Panc1 (cell line): ENCODE measurements at regions not wholly inside any gene's neighbourhood (a gene's known extent, or its start where the extent isn't known, plus 50 kb on each side); places are given as distances from the start of the nearest gene placed in this dataset.

Experiments used
- ATAC-seq: fragments of 200-7000 bp; cut with Tn5 transposase; 2 replicates; pipeline ENCODE4 v1.9.1; 2020; ENCODE audit warnings: mild to moderate bottlenecking, moderate library complexity
- BruUV-seq: library from RNA; stranded (reverse); fragments of 400-500 nt; replicated peaks from 2 replicates; lab custom pipeline; 2021; lab: Mats Ljungman, UMichigan
- CTCF ChIA-PET: fragments of 300-600 bp; sonication (Branson Sonifier 250); formaldehyde crosslinking; loops from one replicate; lab custom pipeline; 2022; ENCODE audit warnings: antibody characterized with exemption; lab: Charles Lee
- POLR2A ChIA-PET: fragments of 300-600 bp; sonication (Branson Sonifier 250); formaldehyde crosslinking; loops from one replicate; lab custom pipeline; 2022; ENCODE audit warnings: antibody characterized with exemption; lab: Charles Lee
- DNase-seq: peaks from one replicate; pipeline ENCODE4 v3.0.0-alpha.2; 2010; ENCODE audit warnings: low read depth, low spot score
- H3K27ac ChIP-seq: 2 replicates; pipeline ENCODE4 v1.5.1; 2011; ENCODE audit warnings: mild to moderate bottlenecking, low read length, inconsistent platforms
- H3K27me3 ChIP-seq: fragments of 200-500 bp; sonication (Bioruptor generic); 2 replicates; pipeline ENCODE4 v1.6.0; 2014; ENCODE audit warnings: low read length, inconsistent platforms; ENCODE audit not compliant: control insufficient read depth, insufficient read depth
- H3K36me3 ChIP-seq: fragments of 200-500 bp; sonication (Bioruptor generic); 2 replicates; pipeline ENCODE4 v1.5.1; 2014; ENCODE audit warnings: inconsistent platforms, mild to moderate bottlenecking, low read length, moderate library complexity; ENCODE audit not compliant: control insufficient read depth, insufficient read depth
- H3K4me1 ChIP-seq: 2 replicates; pipeline ENCODE4 v1.5.1; 2011; ENCODE audit warnings: inconsistent platforms, mild to moderate bottlenecking, low read length, moderate library complexity; ENCODE audit not compliant: control insufficient read depth, insufficient read depth
- H3K4me3 ChIP-seq, 2 experiments: 2 replicates each; pipeline ENCODE4 v1.5.1; 2011 to 2012; ENCODE audit warnings: low read depth in 2 of 2, low read length in 2 of 2, mild to moderate bottlenecking in 2 of 2, inconsistent platforms in 1 of 2, moderate library complexity in 1 of 2
- H3K9me3 ChIP-seq: fragments of 200-500 bp; sonication (Bioruptor generic); 2 replicates; pipeline ENCODE4 v1.5.1; 2014; ENCODE audit warnings: low read depth, mild to moderate bottlenecking, inconsistent platforms, low read length, moderate library complexity; ENCODE audit not compliant: control insufficient read depth, insufficient read depth
- POLR2AphosphoS5 ChIP-seq: IDR thresholded peaks from 2 replicates; pipeline ENCODE4 v1.6.1; 2012; ENCODE audit warnings: mild to moderate bottlenecking, low read depth, low read length, moderate library complexity
- SIN3A ChIP-seq: IDR thresholded peaks from 2 replicates; pipeline ENCODE4 v1.6.1; 2012; ENCODE audit warnings: low read depth, mild to moderate bottlenecking, low read length, moderate library complexity, borderline replicate concordance; ENCODE audit not compliant: insufficient read depth
- TCF7L2 ChIP-seq: IDR thresholded peaks from 2 replicates; pipeline ENCODE4 v1.6.1; 2011; ENCODE audit warnings: mild to moderate bottlenecking, low read depth, low read length, inconsistent platforms
- in situ Hi-C: cut with HindIII; loops from 2 replicates; pipeline ENCODE4 v1.10.0; 2016; ENCODE audit warnings: low sequenced_read_pairs, low pct_unique_long_range_greater_than_20kb
- intact Hi-C: fragments of 100-400 bp; cut with micrococcal nuclease; formaldehyde crosslinking; loops from one replicate; pipeline ENCODE4 v1.10.0; 2022; ENCODE audit not compliant: unreplicated experiment
- TF ChIP-seq, protein P1 (sequence below), 2 experiments: IDR thresholded peaks; 2 replicates each; pipeline ENCODE4 v1.6.1; 2011 to 2012; ENCODE audit warnings: low read depth in 2 of 2, control low read depth in 1 of 2, low read length in 1 of 2, mild to moderate bottlenecking in 1 of 2, moderate library complexity in 1 of 2; ENCODE audit not compliant: insufficient read depth in 1 of 2
- TF ChIP-seq, protein P2 (sequence below): fragments of 450-650 bp; IDR thresholded peaks from 2 replicates; pipeline ENCODE4 v1.5.1; 2017; ENCODE audit warnings: mild to moderate bottlenecking

DNA sequence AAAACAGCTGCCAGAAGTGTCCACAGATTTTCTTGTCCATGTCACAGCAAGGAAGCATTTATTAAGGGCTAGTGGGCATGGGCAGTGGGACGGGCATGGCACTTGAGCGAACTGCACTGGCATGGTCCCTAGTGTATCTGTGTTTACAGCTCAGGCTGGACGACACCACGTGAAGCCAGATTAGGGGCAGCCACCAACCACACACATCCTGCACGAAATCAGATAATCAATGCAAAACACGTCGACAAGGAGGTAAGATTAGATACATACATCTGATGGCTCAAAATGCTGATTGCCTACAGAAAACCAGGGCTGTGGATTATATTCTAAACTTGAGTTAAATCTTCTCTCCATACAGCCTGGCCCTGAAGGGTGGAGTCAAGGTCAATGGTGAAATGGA, 103.8 kb upstream of the ATP6AP2 start:
- H3K36me3 ChIP-seq, result no peaks in the 10 kb centered on the region
- no peak overlapping the region for H3K27ac ChIP-seq
- H3K4me1 ChIP-seq, result no peaks in the 10 kb centered on the region
- ChIA-PET CTCF (no interaction called here), POLR2A (no interaction called here)
- ATAC-seq (no peak), DNase-seq (no peak)
- TF ChIP-seq, protein P1, sequence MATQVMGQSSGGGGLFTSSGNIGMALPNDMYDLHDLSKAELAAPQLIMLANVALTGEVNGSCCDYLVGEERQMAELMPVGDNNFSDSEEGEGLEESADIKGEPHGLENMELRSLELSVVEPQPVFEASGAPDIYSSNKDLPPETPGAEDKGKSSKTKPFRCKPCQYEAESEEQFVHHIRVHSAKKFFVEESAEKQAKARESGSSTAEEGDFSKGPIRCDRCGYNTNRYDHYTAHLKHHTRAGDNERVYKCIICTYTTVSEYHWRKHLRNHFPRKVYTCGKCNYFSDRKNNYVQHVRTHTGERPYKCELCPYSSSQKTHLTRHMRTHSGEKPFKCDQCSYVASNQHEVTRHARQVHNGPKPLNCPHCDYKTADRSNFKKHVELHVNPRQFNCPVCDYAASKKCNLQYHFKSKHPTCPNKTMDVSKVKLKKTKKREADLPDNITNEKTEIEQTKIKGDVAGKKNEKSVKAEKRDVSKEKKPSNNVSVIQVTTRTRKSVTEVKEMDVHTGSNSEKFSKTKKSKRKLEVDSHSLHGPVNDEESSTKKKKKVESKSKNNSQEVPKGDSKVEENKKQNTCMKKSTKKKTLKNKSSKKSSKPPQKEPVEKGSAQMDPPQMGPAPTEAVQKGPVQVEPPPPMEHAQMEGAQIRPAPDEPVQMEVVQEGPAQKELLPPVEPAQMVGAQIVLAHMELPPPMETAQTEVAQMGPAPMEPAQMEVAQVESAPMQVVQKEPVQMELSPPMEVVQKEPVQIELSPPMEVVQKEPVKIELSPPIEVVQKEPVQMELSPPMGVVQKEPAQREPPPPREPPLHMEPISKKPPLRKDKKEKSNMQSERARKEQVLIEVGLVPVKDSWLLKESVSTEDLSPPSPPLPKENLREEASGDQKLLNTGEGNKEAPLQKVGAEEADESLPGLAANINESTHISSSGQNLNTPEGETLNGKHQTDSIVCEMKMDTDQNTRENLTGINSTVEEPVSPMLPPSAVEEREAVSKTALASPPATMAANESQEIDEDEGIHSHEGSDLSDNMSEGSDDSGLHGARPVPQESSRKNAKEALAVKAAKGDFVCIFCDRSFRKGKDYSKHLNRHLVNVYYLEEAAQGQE (IDR thresholded peaks at IDR 0.05; ENCODE audit: insufficient read depth in 1 of 2, low read depth in 2 of 2, low read length in 1 of 2), result no peak
- TF ChIP-seq TCF7L2 (no peak), POLR2AphosphoS5 (no peak), SIN3A (no peak)
- TF ChIP-seq, protein P2, sequence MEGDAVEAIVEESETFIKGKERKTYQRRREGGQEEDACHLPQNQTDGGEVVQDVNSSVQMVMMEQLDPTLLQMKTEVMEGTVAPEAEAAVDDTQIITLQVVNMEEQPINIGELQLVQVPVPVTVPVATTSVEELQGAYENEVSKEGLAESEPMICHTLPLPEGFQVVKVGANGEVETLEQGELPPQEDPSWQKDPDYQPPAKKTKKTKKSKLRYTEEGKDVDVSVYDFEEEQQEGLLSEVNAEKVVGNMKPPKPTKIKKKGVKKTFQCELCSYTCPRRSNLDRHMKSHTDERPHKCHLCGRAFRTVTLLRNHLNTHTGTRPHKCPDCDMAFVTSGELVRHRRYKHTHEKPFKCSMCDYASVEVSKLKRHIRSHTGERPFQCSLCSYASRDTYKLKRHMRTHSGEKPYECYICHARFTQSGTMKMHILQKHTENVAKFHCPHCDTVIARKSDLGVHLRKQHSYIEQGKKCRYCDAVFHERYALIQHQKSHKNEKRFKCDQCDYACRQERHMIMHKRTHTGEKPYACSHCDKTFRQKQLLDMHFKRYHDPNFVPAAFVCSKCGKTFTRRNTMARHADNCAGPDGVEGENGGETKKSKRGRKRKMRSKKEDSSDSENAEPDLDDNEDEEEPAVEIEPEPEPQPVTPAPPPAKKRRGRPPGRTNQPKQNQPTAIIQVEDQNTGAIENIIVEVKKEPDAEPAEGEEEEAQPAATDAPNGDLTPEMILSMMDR, result no peak
- no peaks in the 10 kb centered on the region for H3K27me3 ChIP-seq
- H3K9me3 ChIP-seq, result no peaks in the 10 kb centered on the region
- intact Hi-C loops, result no loop called here
- H3K4me3 ChIP-seq, result no peak overlapping the region
- BruUV-seq, result no TSS peak
- in situ Hi-C loops, result no loop called here

DNA sequence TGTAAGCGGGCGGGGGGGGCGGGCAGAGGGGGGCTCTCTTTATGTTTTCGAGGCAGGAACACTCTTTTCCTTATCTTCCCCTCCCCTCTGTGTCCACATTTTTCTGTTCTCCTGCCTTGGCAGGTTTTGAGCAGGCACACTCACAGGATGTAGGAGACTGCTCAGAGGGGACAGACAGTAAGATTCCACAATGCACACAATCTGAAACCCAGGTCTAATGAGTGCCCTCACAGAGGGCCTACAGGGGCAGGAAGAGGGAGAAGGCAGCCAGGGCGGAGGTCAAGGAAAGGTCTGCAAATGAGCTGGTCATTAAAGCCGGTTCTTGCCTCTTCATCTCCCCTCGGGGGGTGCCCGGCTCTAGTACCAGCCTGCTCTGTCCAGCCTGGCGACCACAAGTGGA, 106.1 kb upstream of the ATP6AP2 start:
- ATAC-seq, result no peak
- no TSS peak for BruUV-seq

More for the DNA sequence above, 106.1 kb upstream of the ATP6AP2 start:
- POLR2A ChIA-PET, result no interaction called here
- in situ Hi-C loops, result no loop called here
- Histone ChIP-seq H3K4me3 (no peak overlapping the region), H3K9me3 (no peaks in the 10 kb centered on the region), H3K36me3 (no peaks in the 10 kb centered on the region), H3K27ac (no peak overlapping the region), H3K4me1 (no peaks in the 10 kb centered on the region), H3K27me3 (no peaks in the 10 kb centered on the region)
- intact Hi-C loops, result no loop called here
- TF ChIP-seq POLR2AphosphoS5 (no peak), SIN3A (no peak)
- TF ChIP-seq, protein P2, result no peak
- CTCF ChIA-PET, result no interaction called here
- DNase-seq, result no peak
